ENCODE measurements at regions not wholly inside any gene's neighbourhood (a gene's known extent, or its start where the extent isn't known, plus 50 kb on each side); places are given as distances from the start of the nearest gene placed in this dataset.

- DNase-seq = no peak
These were observed 67.5 kb downstream of the TMX1 start for GRCh38 chr14:51307551-51307950.

DNA sequence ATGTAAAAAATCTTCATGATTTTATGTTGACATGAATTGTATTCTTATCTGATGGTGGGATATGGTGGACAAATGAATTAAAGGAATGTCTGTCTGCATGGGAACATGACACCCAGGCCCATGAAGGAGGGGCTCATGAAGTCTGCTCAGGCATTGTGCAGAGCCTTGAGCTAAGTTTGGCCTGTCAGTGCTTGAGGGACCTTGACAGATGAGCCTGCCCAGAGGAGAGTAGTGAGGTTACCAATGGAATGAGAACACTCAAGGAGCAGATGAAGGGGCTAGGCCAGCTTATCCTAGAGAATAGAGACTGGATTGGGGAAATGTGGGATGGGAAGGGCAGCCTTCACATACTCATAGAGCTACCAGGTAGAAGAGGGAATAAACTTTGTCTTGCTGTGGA is 68.8 kb downstream of the TMX1 start:
- DNase-seq = no peak

GRCh38 chr14:51310505-51310944 is 70.5 kb downstream of the TMX1 start:
- no peak for DNase-seq

GRCh38 chr14:51314321-51315015 is 74.4 kb downstream of the TMX1 start:
- no peak for DNase-seq

- DNase-seq = no peak
These were observed 77.3 kb downstream of the TMX1 start for GRCh38 chr14:51317373-51317772.

DNA sequence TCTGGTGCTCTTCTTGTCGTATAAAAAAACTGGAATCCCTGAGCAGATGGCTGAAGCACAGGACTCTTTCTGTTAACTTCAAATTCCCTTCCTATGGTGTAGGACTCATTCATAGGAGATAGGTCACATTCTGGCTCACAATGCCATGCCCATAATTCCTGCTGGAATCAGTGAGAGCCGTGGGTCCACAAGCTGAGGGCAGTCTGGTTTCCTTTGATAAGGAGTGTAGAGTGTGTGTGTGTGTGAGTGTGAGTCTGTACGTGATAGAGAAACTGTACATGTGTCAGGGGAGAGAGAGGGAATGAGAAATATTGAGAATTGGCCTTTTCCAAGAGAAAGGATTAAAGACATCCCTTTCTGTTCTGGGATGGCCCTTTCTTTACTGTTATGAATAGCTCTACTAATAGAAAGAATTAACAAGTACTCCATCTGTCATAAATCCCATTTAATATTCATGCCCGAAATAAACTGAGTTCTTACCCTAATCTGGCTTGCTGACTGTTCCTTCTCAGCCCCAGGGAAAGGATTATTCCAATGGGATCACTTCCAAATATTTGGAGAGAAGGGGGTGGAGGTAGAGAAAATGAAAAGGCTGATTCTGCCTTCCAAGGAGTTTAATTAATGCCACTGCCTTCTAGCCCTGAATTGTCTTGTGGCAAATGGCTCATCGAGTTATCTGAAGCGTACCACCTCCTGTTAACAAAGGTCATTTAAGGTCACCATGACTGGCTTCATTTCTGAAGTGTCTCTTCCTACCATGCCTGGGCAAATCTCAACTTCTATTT is 79.0 kb downstream of the TMX1 start:
- DNase-seq = no peak

DNA sequence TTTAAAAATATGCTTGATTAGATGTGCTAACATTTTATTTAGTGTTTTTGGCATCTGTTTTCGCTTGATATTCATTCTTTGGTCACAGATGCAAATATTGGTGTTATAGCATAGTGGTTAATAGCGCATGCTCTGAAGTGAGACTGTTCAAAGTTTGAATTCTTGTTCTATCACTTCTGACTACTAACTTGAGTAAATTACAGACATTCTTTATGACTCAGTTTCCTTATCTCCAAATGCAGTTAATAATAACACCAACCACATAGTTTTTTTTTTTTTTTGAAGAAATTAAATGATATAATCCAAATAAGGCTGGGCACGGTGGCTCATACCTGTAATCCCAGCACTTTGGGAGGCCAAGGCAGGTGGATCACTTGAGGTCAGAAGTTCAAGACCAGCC is 81.0 kb downstream of the TMX1 start:
- DNase-seq = no peak

- DNase-seq = no peak
These were observed 83.4 kb downstream of the TMX1 start for GRCh38 chr14:51323492-51323891.

DNA sequence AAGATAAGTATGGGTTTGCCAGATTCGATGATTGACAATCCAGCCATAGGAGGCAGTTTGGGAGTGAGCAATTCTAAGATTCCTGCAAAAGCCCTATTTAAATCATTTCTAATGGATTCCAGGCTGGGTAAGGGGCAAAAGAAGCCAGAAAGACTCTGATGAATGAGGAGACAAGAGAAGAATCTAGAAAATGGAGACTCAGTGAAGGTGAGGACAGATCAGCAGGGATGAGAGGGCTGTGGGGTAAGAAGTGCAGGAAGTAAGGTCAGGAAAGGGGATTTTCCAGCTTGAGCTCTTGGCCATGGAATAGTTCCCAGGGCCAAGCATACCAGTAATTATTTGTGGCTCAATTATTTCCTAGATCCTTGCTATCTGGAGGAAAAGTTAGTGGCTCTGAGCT is 87.3 kb downstream of the TMX1 start:
- no peak for DNase-seq

- DNase-seq = peak; percentile 85
These were observed 88.2 kb downstream of the TMX1 start for GRCh38 chr14:51328064-51328771.

- DNase-seq = no peak
These were observed 88.8 kb downstream of the TMX1 start for GRCh38 chr14:51328772-51329353.

DNA sequence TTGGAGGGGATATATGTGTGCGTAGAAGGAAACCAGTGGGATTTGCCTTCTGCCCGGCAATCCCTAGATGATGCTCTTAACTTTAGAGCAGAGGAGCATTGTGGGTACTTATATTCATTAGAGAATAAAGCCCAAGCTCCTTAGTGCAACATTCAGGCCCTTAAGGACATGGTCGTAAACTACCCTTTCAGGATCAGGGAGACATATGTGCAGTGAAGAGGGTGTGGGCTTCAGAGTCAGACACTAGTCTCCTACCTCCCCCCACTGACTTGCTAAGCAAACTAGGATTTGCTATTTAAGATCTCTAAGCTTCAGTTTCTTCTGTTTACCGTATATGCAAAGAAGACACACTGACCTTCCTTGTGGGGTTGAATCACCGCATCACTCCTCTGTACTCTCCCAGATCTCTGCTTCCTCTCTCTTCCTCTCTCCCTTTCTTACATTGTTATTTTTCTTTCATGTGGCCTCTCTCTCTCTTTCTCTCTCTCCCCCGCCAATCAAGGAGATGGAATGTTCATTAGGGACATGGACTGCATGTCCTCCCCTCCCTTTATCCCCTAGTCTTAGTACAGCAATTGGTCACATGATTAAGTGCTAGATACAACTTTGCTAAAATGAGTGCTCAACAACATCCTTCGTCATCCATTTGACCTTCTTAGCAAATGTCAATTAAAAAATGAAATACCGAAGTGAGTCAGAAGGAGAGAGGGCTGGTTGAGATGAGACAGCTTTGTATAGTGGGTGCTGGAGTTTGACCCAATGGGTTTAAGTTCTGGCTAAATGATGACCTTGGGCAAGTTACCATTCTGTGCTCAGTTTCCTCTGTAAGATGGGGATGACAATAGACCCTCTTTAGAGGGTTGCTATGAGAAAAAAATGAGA is 91.7 kb downstream of the TMX1 start:
- no peak for DNase-seq

DNA sequence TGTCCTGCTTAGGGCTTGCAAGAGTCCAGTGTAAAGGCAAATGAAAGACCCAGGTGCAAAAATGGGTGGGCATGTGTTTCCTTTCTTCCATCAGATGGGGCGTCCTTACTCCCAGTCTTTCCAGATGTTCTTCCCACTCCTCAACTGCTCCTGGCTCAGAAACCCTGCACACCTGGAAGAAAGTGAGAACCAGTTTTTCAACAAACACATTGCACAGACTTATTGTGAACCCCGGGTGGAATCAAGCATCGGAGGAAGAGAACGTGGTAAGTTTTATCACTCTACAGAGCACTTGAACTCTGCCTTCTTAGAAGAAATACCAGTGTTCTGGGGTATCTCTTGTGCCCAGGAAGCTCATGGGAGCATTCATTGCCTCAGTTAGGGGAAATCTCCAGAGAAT is 93.3 kb downstream of the TMX1 start:
- no peak for DNase-seq

GRCh38 chr14:51333901-51334521 is 94.0 kb downstream of the TMX1 start:
- DNase-seq = no peak

GRCh38 chr14:51334566-51334965 is 94.5 kb downstream of the TMX1 start:
- DNase-seq = no peak

- DNase-seq = no peak
These were observed 95.5 kb downstream of the TMX1 start for GRCh38 chr14:51335531-51335930.

- DNase-seq = no peak
These were observed 96.1 kb downstream of the TMX1 start for GRCh38 chr14:51335961-51336723.

DNA sequence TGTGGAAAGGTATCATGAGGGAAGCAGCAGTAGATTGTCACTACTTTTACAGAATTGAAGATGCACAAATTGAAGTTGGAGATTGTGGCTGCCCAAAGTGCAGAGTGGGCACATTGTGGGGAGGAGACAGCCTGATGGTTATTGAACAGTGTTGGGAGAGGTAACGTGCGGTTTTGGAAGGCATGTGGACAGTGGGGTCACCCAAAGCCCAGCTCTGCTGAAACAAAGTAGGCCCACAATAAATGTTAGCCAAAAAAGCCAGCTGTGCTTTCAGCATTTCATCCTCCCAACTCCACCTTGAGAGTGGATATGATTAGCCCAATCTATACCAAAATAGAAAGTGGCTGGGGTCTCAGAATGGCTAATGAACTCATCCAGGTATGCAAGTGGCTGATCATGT is 96.7 kb downstream of the TMX1 start:
- DNase-seq = peak; percentile 22

GRCh38 chr14:51337520-51337919 is 97.5 kb downstream of the TMX1 start:
- DNase-seq = peak; percentile 59

GRCh38 chr14:51341338-51341737 is 101.3 kb downstream of the TMX1 start:
- DNase-seq = no peak

GRCh38 chr14:51342226-51342625 is 102.2 kb downstream of the TMX1 start:
- DNase-seq = no peak
